ENCODE measurements at regions not wholly inside any gene's neighbourhood (a gene's known extent, or its start where the extent isn't known, plus 50 kb on each side); places are given as distances from the start of the nearest gene placed in this dataset.

- Histone ChIP-seq H3K79me1 (ENCODE audit: low read depth in 1 of 2, low read length in 2 of 2) (no peaks in the 10 kb centered on the region), H3K4ac (ENCODE audit: low read depth, low read length) (no peak overlapping the region), H3K14ac (replicated peaks; ENCODE audit: low read depth, low read length) (no peak overlapping the region), H3K36me3 (ENCODE audit: control insufficient read depth, insufficient read depth, low read length) (no peaks in the 10 kb centered on the region), H3K23ac (ENCODE audit: low read depth, low read length) (no peak overlapping the region), H3K4me3 (ENCODE audit: insufficient read depth, low read depth, low read length) (no peak overlapping the region), H2AK9ac (replicated peaks; ENCODE audit: low read depth, low read length, poor library complexity) (no peak overlapping the region), H2BK5ac (ENCODE audit: low read depth, low read length, poor library complexity, severe bottlenecking) (no peak overlapping the region), H3K56ac (ENCODE audit: extremely low read depth, insufficient read depth, low read length) (no peak overlapping the region), H3K27me3 (ENCODE audit: control insufficient read depth, insufficient read depth, low read length) (peaks cover 5% of the 10 kb centered on the region), H4K5ac (ENCODE audit: low read depth, low read length) (no peak overlapping the region), H4K8ac (ENCODE audit: low read depth in 2 of 2, low read length in 2 of 2) (no peak overlapping the region), H2BK15ac (ENCODE audit: low read depth, low read length) (no peak overlapping the region), H4K91ac (ENCODE audit: insufficient read depth, low read depth, low read length) (no peak overlapping the region), H4K20me1 (ENCODE audit: insufficient read depth, low read length) (no peaks in the 10 kb centered on the region), H3K9me3 (ENCODE audit: control insufficient read depth, insufficient read depth, low read length) (no peaks in the 10 kb centered on the region), H3K4me1 (ENCODE audit: control insufficient read depth, insufficient read depth, low read length) (no peaks in the 10 kb centered on the region), H2BK120ac (ENCODE audit: low read depth, low read length) (no peak overlapping the region), H3K4me2 (ENCODE audit: low read depth, low read length) (no peak overlapping the region), H3K9me1 (ENCODE audit: insufficient read depth, low read length) (no peaks in the 10 kb centered on the region), H3K27ac (ENCODE audit: insufficient read depth, low read length) (no peak overlapping the region), H2BK20ac (ENCODE audit: low read depth, low read length) (no peak overlapping the region), H2AK5ac (ENCODE audit: low read depth, low read length) (no peak overlapping the region), H3K9ac (ENCODE audit: low read depth, low read length) (no peak overlapping the region), H2AFZ (replicated peaks; ENCODE audit: low read length, poor library complexity) (no peak overlapping the region), H3K18ac (ENCODE audit: low read depth, low read length) (no peak overlapping the region)
- intact Hi-C loops (cut with micrococcal nuclease) (no loop called here), in situ Hi-C loops (cut with MboI; ENCODE audit: low sequenced_read_pairs) (no loop called here), dilution Hi-C loops (cut with HindIII; ENCODE audit: low sequenced_read_pairs, unreplicated experiment) (no loop called here)
- WGBS, 2 experiments (ENCODE audit: extremely low coverage in 2 of 2, insufficient read length in 1 of 2) = no CpG with 5 or more reads among the region's 3 CpGs
- TF ChIP-seq CEBPB (IDR thresholded peaks at IDR 0.05; ENCODE audit: low read depth, low read length) (no peak), SMC3 (IDR thresholded peaks at IDR 0.05; ENCODE audit: low read depth, low read length) (no peak), POLR2A (IDR thresholded peaks at IDR 0.05; ENCODE audit: low read depth, low read length) (no peak), MXI1 (IDR thresholded peaks at IDR 0.05; ENCODE audit: borderline replicate concordance, low read depth, low read length) (no peak), RAD21 (IDR thresholded peaks at IDR 0.05; ENCODE audit: low read length) (no peak), BHLHE40 (IDR thresholded peaks at IDR 0.05; ENCODE audit: low read depth, low read length) (no peak), CHD1 (IDR thresholded peaks at IDR 0.05; ENCODE audit: low read depth, low read length) (no peak), RFX5 (IDR thresholded peaks at IDR 0.05; ENCODE audit: low read depth, low read length) (no peak), FOS (IDR thresholded peaks at IDR 0.05; ENCODE audit: low read depth, low read length) (no peak), NFE2L2 (IDR thresholded peaks at IDR 0.05; ENCODE audit: low read depth, low read length) (no peak), USF2 (IDR thresholded peaks at IDR 0.05; ENCODE audit: low read depth, low read length) (no peak), RCOR1 (IDR thresholded peaks at IDR 0.05; ENCODE audit: insufficient replicate concordance, low read length) (no peak), ELK1 (IDR thresholded peaks at IDR 0.05; ENCODE audit: borderline replicate concordance, low read depth, low read length) (no peak), MAFK (IDR thresholded peaks at IDR 0.05; ENCODE audit: low read depth, low read length) (no peak)
- peak; percentile 41 for DNase-seq
- no TSS peak for BruUV-seq (replicated peaks)
- ATAC-seq (ENCODE audit: low read depth) = peak; percentile 75
- ChIA-PET CTCF (no interaction called here), POLR2A (ENCODE audit: unreplicated experiment) (no interaction called here)
Measured at GRCh38 chr10:93235686-93236085, 162.0 kb downstream of the CYP26A1 start.

All from IMR-90 (cell line).